Activated CD8-positive, alpha-beta T cell treated with anti-CD3 and anti-CD28 coated beads for 36 hours (primary cell): ENCODE measurements at regions not wholly inside any gene's neighbourhood (a gene's known extent, or its start where the extent isn't known, plus 50 kb on each side); places are given as distances from the start of the nearest gene placed in this dataset.

Experiments used
- ATAC-seq: fragments of 200-7000 bp; cut with Tn5 transposase; one replicate; pipeline ENCODE4 v1.10.0; 2021; ENCODE audit warnings: mild to moderate bottlenecking, moderate library complexity
- CTCF ChIA-PET: fragments of 350-600 bp; sonication (Branson Sonifier 250); formaldehyde crosslinking; loops from one replicate; lab custom pipeline; 2021; ENCODE audit warnings: antibody characterized with exemption; lab: Charles Lee
- POLR2A ChIA-PET: fragments of 350-600 bp; sonication (Branson Sonifier 250); formaldehyde crosslinking; loops from one replicate; lab custom pipeline; 2021; ENCODE audit warnings: antibody characterized with exemption; lab: Charles Lee
- DNase-seq: peaks from one replicate; pipeline ENCODE4 v3.0.0-alpha.2; 2020
- H3K27ac Mint-ChIP-seq: one replicate; pipeline ENCODE4 v1.8.0; 2021; ENCODE audit warnings: mild to moderate bottlenecking, mixed read lengths
- H3K27me3 Mint-ChIP-seq: one replicate; pipeline ENCODE4 v1.8.0; 2021; ENCODE audit warnings: mixed read lengths
- H3K36me3 Mint-ChIP-seq: one replicate; pipeline ENCODE4 v1.8.0; 2021; ENCODE audit warnings: low read depth, mixed read lengths
- H3K4me1 Mint-ChIP-seq: one replicate; pipeline ENCODE4 v1.8.0; 2021; ENCODE audit warnings: low read depth, mixed read lengths
- H3K4me3 Mint-ChIP-seq: one replicate; pipeline ENCODE4 v1.8.0; 2021; ENCODE audit warnings: mild to moderate bottlenecking, moderate library complexity, mixed read lengths
- H3K9me3 Mint-ChIP-seq: one replicate; pipeline ENCODE4 v1.8.0; 2021; ENCODE audit warnings: mixed read lengths
- intact Hi-C: fragments of 100-400 bp; cut with micrococcal nuclease; formaldehyde crosslinking; loops from one replicate; pipeline ENCODE4 v1.10.0; 2022
- TF ChIP-seq, protein P1 (sequence below): fragments of 200-600 bp; IDR thresholded peaks from one replicate; pipeline ENCODE4 v1.8.0; 2022; ENCODE audit warnings: antibody characterized with exemption, mild to moderate bottlenecking

GRCh38 chr22:49021131-49021925 is 806.3 kb downstream of the BRD1 start:
- H3K27ac Mint-ChIP-seq: no peak overlapping the region
- POLR2A ChIA-PET: no interaction called here
- H3K4me1 Mint-ChIP-seq: no peaks in the 10 kb centered on the region
- no peak overlapping the region for H3K4me3 Mint-ChIP-seq
- ATAC-seq (no peak), DNase-seq (no peak)
- intact Hi-C loops: no loop called here
- H3K9me3 Mint-ChIP-seq: no peaks in the 10 kb centered on the region
- CTCF ChIA-PET: no interaction called here
- no peaks in the 10 kb centered on the region for H3K36me3 Mint-ChIP-seq
- TF ChIP-seq, protein P1, sequence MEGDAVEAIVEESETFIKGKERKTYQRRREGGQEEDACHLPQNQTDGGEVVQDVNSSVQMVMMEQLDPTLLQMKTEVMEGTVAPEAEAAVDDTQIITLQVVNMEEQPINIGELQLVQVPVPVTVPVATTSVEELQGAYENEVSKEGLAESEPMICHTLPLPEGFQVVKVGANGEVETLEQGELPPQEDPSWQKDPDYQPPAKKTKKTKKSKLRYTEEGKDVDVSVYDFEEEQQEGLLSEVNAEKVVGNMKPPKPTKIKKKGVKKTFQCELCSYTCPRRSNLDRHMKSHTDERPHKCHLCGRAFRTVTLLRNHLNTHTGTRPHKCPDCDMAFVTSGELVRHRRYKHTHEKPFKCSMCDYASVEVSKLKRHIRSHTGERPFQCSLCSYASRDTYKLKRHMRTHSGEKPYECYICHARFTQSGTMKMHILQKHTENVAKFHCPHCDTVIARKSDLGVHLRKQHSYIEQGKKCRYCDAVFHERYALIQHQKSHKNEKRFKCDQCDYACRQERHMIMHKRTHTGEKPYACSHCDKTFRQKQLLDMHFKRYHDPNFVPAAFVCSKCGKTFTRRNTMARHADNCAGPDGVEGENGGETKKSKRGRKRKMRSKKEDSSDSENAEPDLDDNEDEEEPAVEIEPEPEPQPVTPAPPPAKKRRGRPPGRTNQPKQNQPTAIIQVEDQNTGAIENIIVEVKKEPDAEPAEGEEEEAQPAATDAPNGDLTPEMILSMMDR: no peak
- no peaks in the 10 kb centered on the region for H3K27me3 Mint-ChIP-seq

- no peak overlapping the region for H3K27ac Mint-ChIP-seq
- no peaks in the 10 kb centered on the region for H3K27me3 Mint-ChIP-seq
- DNase-seq (no peak), ATAC-seq (no peak)
- TF ChIP-seq, protein P1: no peak
- CTCF ChIA-PET: no interaction called here
- no peaks in the 10 kb centered on the region for H3K36me3 Mint-ChIP-seq
- no peaks in the 10 kb centered on the region for H3K9me3 Mint-ChIP-seq
- POLR2A ChIA-PET: no interaction called here
- intact Hi-C loops: no loop called here
- no peak overlapping the region for H3K4me3 Mint-ChIP-seq
- H3K4me1 Mint-ChIP-seq: no peaks in the 10 kb centered on the region
Measured at GRCh38 chr22:49019737-49020713, 807.6 kb downstream of the BRD1 start.

DNA sequence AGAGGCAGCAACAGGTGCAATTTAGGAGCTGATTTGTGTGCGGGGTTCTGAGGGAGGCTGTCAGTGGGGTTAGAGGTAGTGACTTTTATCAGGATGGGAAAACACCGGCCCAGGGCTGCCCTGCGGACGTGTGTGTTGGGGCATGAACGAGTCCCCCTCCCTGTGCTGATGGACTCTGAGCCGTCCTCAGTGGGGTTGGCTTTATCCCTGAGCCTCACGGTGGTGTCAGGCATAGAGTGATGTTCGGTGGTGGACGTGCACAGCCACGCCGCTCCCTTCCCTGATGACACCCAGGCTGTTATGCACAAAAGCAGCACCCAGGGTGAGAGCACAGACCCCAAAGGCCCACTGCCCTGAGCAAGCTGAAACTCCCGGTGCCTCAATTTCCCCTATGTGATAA is 809.1 kb downstream of the BRD1 start:
- intact Hi-C loops: no loop called here
- no peaks in the 10 kb centered on the region for H3K4me1 Mint-ChIP-seq
- POLR2A ChIA-PET: no interaction called here
- H3K9me3 Mint-ChIP-seq: no peaks in the 10 kb centered on the region
- ATAC-seq (no peak), DNase-seq (no peak)
- TF ChIP-seq, protein P1: no peak
- CTCF ChIA-PET: no interaction called here
- no peaks in the 10 kb centered on the region for H3K27me3 Mint-ChIP-seq
- no peak overlapping the region for H3K4me3 Mint-ChIP-seq
- no peaks in the 10 kb centered on the region for H3K36me3 Mint-ChIP-seq
- H3K27ac Mint-ChIP-seq: no peak overlapping the region

DNA sequence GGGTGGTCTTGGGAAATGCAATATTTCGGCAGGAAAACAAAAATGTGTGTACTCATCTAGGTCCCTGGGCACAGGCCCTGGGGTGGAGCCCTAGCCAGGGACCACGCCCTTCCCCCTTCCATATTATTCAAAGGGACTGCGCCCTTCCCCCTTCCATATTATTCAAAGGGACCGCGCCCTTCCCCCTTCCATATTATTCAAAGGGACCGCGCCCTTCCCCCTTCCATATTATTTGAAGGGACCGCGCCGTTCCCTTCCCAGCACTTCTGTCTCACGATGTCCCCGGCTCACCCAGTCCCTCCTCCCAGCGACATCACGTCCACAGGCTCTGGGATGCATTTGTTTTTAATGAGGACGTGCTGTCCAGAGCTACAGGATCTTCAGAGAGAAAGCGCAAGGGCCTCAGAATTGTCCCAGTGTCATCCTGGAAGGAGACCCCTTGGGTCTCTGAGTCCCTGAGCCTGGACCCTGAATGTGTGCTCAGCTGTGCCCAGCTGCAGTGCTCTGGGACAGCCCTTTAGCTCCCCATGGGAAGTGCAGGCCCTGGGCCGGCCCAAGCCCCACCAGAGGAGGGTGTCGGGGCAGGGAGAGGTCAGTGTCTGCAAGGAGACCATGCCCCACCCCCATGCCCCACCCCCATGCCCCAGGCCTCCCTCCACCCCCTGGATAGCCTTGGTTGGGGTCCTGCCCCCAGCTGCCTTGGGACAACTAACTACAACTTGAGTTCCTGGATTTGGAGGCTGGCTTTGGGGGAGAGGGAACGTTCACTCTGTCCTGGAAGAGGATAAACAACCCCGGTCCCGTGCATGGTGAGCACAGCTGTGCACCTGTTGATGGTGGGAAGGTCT is 810.0 kb downstream of the BRD1 start:
- no peaks in the 10 kb centered on the region for H3K36me3 Mint-ChIP-seq
- H3K4me1 Mint-ChIP-seq: no peaks in the 10 kb centered on the region
- no peak for ATAC-seq
- no peaks in the 10 kb centered on the region for H3K9me3 Mint-ChIP-seq
- CTCF ChIA-PET: no interaction called here
- intact Hi-C loops: no loop called here
- TF ChIP-seq, protein P1: no peak
- DNase-seq: no peak
- H3K4me3 Mint-ChIP-seq: no peak overlapping the region
- POLR2A ChIA-PET: no interaction called here
- H3K27ac Mint-ChIP-seq: no peak overlapping the region
- no peaks in the 10 kb centered on the region for H3K27me3 Mint-ChIP-seq
